H1 (cell line): ENCODE measurements at regions not wholly inside any gene's neighbourhood (a gene's known extent, or its start where the extent isn't known, plus 50 kb on each side); places are given as distances from the start of the nearest gene placed in this dataset.
"Not testable (repeated sequence)": the region's sequence is repeated elsewhere in the genome, so short reads cannot be mapped to it uniquely, and the experiment has no call there.

Source experiments
- ASH2L ChIP-seq: fragments of 200-600, 300-600 bp; sonication (generic); IDR thresholded peaks from one replicate; pipeline ENCODE4 v1.7.1; 2017; ENCODE audit warnings: low read length
- CREB1 ChIP-seq: IDR thresholded peaks from 2 replicates; pipeline ENCODE4 v1.6.1; 2012; ENCODE audit warnings: inconsistent platforms
- EGR1 ChIP-seq: IDR thresholded peaks from 2 replicates; pipeline ENCODE4 v1.6.1; 2011; ENCODE audit warnings: low read depth, low read length, borderline replicate concordance
- EP300 ChIP-seq, 2 experiments: IDR thresholded peaks; 1 replicate in 1 of 2; 2 replicates in 1 of 2; pipeline ENCODE4 v1.6.1; 2011 to 2012; ENCODE audit warnings: low read depth in 2 of 2, low read length in 2 of 2, mild to moderate bottlenecking in 2 of 2, borderline replicate concordance in 1 of 2, inconsistent platforms in 1 of 2, moderate library complexity in 1 of 2
- POLR2A ChIP-seq, 2 experiments: IDR thresholded peaks; 1 replicate in 1 of 2; 2 replicates in 1 of 2; pipeline ENCODE4 v1.6.1; 2011; ENCODE audit warnings: low read depth in 2 of 2, low read length in 2 of 2, mild to moderate bottlenecking in 2 of 2; ENCODE audit errors: control extremely low read depth in 1 of 2
- RBBP5 ChIP-seq: IDR thresholded peaks from 2 replicates; pipeline ENCODE4 v1.7.1; 2012; ENCODE audit warnings: low read depth, mild to moderate bottlenecking, inconsistent platforms, low read length, moderate library complexity, borderline replicate concordance
- TF ChIP-seq, protein P1 (sequence below): fragments of 300-600 bp; sonication (generic); IDR thresholded peaks from 2 replicates; pipeline ENCODE4 v1.7.1; 2012; ENCODE audit warnings: low read length, moderate library complexity, mild to moderate bottlenecking, inconsistent platforms; ENCODE audit not compliant: insufficient replicate concordance
- TF ChIP-seq, protein P2 (sequence below), 3 experiments: IDR thresholded peaks; 1 replicate in 2 of 3; 2 replicates in 1 of 3; pipeline versions ENCODE4 v1.5.1 to v1.6.1; 2011; ENCODE audit warnings: low read length in 3 of 3, mild to moderate bottlenecking in 3 of 3, inconsistent platforms in 2 of 3, low read depth in 1 of 3, moderate library complexity in 1 of 3; ENCODE audit not compliant: insufficient read depth in 1 of 3; ENCODE audit errors: control extremely low read depth in 1 of 3

DNA sequence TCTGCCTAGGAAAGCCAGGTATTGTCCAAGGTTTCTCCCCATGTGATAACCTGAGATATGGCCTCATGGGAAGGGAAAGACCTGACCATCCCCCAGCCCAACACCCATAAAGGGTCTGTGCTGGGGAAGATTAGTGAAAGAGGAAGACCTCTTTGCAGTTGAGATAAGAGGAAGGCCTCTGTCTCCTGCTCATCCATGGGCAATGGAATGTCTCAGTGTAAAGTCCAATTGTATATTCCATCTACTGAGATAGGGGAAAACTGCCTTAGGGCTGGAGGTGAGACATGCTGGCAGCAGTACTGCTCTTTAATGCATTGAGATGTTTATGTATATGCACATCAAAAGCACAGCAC lies 99.0 kb downstream of the ZNF737 start:
- TF ChIP-seq, protein P1, sequence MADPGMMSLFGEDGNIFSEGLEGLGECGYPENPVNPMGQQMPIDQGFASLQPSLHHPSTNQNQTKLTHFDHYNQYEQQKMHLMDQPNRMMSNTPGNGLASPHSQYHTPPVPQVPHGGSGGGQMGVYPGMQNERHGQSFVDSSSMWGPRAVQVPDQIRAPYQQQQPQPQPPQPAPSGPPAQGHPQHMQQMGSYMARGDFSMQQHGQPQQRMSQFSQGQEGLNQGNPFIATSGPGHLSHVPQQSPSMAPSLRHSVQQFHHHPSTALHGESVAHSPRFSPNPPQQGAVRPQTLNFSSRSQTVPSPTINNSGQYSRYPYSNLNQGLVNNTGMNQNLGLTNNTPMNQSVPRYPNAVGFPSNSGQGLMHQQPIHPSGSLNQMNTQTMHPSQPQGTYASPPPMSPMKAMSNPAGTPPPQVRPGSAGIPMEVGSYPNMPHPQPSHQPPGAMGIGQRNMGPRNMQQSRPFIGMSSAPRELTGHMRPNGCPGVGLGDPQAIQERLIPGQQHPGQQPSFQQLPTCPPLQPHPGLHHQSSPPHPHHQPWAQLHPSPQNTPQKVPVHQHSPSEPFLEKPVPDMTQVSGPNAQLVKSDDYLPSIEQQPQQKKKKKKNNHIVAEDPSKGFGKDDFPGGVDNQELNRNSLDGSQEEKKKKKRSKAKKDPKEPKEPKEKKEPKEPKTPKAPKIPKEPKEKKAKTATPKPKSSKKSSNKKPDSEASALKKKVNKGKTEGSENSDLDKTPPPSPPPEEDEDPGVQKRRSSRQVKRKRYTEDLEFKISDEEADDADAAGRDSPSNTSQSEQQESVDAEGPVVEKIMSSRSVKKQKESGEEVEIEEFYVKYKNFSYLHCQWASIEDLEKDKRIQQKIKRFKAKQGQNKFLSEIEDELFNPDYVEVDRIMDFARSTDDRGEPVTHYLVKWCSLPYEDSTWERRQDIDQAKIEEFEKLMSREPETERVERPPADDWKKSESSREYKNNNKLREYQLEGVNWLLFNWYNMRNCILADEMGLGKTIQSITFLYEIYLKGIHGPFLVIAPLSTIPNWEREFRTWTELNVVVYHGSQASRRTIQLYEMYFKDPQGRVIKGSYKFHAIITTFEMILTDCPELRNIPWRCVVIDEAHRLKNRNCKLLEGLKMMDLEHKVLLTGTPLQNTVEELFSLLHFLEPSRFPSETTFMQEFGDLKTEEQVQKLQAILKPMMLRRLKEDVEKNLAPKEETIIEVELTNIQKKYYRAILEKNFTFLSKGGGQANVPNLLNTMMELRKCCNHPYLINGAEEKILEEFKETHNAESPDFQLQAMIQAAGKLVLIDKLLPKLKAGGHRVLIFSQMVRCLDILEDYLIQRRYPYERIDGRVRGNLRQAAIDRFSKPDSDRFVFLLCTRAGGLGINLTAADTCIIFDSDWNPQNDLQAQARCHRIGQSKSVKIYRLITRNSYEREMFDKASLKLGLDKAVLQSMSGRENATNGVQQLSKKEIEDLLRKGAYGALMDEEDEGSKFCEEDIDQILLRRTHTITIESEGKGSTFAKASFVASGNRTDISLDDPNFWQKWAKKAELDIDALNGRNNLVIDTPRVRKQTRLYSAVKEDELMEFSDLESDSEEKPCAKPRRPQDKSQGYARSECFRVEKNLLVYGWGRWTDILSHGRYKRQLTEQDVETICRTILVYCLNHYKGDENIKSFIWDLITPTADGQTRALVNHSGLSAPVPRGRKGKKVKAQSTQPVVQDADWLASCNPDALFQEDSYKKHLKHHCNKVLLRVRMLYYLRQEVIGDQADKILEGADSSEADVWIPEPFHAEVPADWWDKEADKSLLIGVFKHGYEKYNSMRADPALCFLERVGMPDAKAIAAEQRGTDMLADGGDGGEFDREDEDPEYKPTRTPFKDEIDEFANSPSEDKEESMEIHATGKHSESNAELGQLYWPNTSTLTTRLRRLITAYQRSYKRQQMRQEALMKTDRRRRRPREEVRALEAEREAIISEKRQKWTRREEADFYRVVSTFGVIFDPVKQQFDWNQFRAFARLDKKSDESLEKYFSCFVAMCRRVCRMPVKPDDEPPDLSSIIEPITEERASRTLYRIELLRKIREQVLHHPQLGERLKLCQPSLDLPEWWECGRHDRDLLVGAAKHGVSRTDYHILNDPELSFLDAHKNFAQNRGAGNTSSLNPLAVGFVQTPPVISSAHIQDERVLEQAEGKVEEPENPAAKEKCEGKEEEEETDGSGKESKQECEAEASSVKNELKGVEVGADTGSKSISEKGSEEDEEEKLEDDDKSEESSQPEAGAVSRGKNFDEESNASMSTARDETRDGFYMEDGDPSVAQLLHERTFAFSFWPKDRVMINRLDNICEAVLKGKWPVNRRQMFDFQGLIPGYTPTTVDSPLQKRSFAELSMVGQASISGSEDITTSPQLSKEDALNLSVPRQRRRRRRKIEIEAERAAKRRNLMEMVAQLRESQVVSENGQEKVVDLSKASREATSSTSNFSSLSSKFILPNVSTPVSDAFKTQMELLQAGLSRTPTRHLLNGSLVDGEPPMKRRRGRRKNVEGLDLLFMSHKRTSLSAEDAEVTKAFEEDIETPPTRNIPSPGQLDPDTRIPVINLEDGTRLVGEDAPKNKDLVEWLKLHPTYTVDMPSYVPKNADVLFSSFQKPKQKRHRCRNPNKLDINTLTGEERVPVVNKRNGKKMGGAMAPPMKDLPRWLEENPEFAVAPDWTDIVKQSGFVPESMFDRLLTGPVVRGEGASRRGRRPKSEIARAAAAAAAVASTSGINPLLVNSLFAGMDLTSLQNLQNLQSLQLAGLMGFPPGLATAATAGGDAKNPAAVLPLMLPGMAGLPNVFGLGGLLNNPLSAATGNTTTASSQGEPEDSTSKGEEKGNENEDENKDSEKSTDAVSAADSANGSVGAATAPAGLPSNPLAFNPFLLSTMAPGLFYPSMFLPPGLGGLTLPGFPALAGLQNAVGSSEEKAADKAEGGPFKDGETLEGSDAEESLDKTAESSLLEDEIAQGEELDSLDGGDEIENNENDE, result not testable (repeated sequence)
- TF ChIP-seq POLR2A (IDR thresholded peaks at IDR 0.05; ENCODE audit: control extremely low read depth in 1 of 2, low read depth in 2 of 2, low read length in 2 of 2); EP300 (IDR thresholded peaks at IDR 0.05; ENCODE audit: borderline replicate concordance in 1 of 2, low read depth in 2 of 2, low read length in 2 of 2); EGR1; CREB1; RBBP5; ASH2L: not testable (repeated sequence)
- TF ChIP-seq, protein P2, sequence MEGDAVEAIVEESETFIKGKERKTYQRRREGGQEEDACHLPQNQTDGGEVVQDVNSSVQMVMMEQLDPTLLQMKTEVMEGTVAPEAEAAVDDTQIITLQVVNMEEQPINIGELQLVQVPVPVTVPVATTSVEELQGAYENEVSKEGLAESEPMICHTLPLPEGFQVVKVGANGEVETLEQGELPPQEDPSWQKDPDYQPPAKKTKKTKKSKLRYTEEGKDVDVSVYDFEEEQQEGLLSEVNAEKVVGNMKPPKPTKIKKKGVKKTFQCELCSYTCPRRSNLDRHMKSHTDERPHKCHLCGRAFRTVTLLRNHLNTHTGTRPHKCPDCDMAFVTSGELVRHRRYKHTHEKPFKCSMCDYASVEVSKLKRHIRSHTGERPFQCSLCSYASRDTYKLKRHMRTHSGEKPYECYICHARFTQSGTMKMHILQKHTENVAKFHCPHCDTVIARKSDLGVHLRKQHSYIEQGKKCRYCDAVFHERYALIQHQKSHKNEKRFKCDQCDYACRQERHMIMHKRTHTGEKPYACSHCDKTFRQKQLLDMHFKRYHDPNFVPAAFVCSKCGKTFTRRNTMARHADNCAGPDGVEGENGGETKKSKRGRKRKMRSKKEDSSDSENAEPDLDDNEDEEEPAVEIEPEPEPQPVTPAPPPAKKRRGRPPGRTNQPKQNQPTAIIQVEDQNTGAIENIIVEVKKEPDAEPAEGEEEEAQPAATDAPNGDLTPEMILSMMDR (IDR thresholded peaks at IDR 0.05; ENCODE audit: control extremely low read depth in 1 of 3, insufficient read depth in 1 of 3, low read depth in 1 of 3, low read length in 3 of 3), result not testable (repeated sequence)
